DMS79 (cell line): ENCODE measurements at regions not wholly inside any gene's neighbourhood (a gene's known extent, or its start where the extent isn't known, plus 50 kb on each side); places are given as distances from the start of the nearest gene placed in this dataset.

Experiments used
- DNase-seq: peaks from one replicate; lab custom pipeline; 2025; lab: John Stamatoyannopoulos, UW

GRCh38 chr16:5595849-5596248 is 498.3 kb upstream of the EEF2KMT start:
- no peak for DNase-seq

GRCh38 chr16:5590416-5590815 is 492.8 kb upstream of the EEF2KMT start:
- DNase-seq, result no peak

- no peak for DNase-seq
Measured at GRCh38 chr16:5589812-5590373, 492.3 kb upstream of the EEF2KMT start.

- DNase-seq, result no peak
Measured at GRCh38 chr16:5584109-5584508, 486.5 kb upstream of the EEF2KMT start.

GRCh38 chr16:5582529-5582928 is 484.9 kb upstream of the EEF2KMT start:
- DNase-seq, result no peak

GRCh38 chr16:5581908-5582307 is 484.3 kb upstream of the EEF2KMT start:
- no peak for DNase-seq

- DNase-seq, result no peak
Measured at GRCh38 chr16:5581428-5581827, 483.8 kb upstream of the EEF2KMT start.

GRCh38 chr16:5580772-5581171 is 483.2 kb upstream of the EEF2KMT start:
- DNase-seq, result no peak

GRCh38 chr16:5580296-5580695 is 482.7 kb upstream of the EEF2KMT start:
- peak; percentile 62 for DNase-seq

GRCh38 chr16:5578980-5579379 is 481.4 kb upstream of the EEF2KMT start:
- no peak for DNase-seq

- no peak for DNase-seq
Measured at GRCh38 chr16:5577463-5577862, 479.9 kb upstream of the EEF2KMT start.

- DNase-seq, result peak; percentile 41
Measured at GRCh38 chr16:5575646-5576245, 478.2 kb upstream of the EEF2KMT start.

GRCh38 chr16:5575121-5575520 is 477.5 kb upstream of the EEF2KMT start:
- DNase-seq, result no peak

GRCh38 chr16:5572056-5572455 is 474.5 kb upstream of the EEF2KMT start:
- no peak for DNase-seq

GRCh38 chr16:5571446-5571845 is 473.9 kb upstream of the EEF2KMT start:
- no peak for DNase-seq

GRCh38 chr16:5561800-5562199 is 464.2 kb upstream of the EEF2KMT start:
- no peak for DNase-seq

GRCh38 chr16:5560084-5560483 is 462.5 kb upstream of the EEF2KMT start:
- no peak for DNase-seq

- no peak for DNase-seq
Measured at GRCh38 chr16:5557966-5558365, 460.4 kb upstream of the EEF2KMT start.

- no peak for DNase-seq
Measured at GRCh38 chr16:5557448-5557847, 459.9 kb upstream of the EEF2KMT start.

GRCh38 chr16:5556158-5556810 is 458.7 kb upstream of the EEF2KMT start:
- DNase-seq, result no peak

- DNase-seq, result no peak
Measured at GRCh38 chr16:5551909-5552308, 454.3 kb upstream of the EEF2KMT start.

- DNase-seq, result no peak
Measured at GRCh38 chr16:5549802-5550201, 452.2 kb upstream of the EEF2KMT start.

- no peak for DNase-seq
Measured at GRCh38 chr16:5541356-5541755, 443.8 kb upstream of the EEF2KMT start.

- no peak for DNase-seq
Measured at GRCh38 chr16:5537347-5537746, 439.8 kb upstream of the EEF2KMT start.
